ENCODE measurements at regions not wholly inside any gene's neighbourhood (a gene's known extent, or its start where the extent isn't known, plus 50 kb on each side); places are given as distances from the start of the nearest gene placed in this dataset.

DNA sequence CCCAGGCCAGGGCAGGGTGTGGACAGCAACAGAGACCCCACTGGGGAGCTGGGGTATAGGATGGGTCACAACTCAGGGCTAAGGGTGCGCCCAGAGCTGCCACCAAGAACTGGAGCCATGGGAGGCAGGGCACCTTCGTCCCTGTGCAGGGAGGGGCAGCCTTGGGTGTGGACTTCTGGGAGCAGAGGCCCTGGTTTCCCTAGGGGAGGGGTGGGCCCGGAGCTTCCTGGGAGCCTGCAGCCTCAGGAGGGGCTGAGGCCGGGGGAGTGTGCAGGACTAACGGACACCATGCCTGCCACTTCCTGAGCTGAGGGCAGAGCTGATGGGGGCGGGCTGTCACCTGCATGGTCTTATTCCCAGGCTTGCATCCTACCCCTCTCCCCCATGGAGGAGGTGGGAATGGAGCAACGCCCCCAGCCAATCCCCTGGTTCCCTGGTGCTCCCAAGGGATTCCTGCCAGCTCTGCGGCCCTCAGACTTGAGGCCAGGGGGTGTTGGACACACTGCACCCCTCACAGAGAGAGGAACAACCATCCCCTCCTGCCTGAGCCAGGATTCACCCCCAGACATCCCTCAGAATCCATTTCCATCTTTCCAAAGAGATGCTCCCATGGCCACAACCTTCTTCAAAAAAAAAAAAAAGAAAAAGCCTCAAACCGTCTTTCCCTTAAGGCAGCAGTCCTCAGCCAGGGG lies 225.7 kb downstream of the CTTN start:
- TF ChIP-seq, protein P1, sequence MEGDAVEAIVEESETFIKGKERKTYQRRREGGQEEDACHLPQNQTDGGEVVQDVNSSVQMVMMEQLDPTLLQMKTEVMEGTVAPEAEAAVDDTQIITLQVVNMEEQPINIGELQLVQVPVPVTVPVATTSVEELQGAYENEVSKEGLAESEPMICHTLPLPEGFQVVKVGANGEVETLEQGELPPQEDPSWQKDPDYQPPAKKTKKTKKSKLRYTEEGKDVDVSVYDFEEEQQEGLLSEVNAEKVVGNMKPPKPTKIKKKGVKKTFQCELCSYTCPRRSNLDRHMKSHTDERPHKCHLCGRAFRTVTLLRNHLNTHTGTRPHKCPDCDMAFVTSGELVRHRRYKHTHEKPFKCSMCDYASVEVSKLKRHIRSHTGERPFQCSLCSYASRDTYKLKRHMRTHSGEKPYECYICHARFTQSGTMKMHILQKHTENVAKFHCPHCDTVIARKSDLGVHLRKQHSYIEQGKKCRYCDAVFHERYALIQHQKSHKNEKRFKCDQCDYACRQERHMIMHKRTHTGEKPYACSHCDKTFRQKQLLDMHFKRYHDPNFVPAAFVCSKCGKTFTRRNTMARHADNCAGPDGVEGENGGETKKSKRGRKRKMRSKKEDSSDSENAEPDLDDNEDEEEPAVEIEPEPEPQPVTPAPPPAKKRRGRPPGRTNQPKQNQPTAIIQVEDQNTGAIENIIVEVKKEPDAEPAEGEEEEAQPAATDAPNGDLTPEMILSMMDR (IDR thresholded peaks at IDR 0.05; ENCODE audit: insufficient read depth, low read depth, low read length), result no peak
- no peak for TF ChIP-seq EZH2 (IDR thresholded peaks at IDR 0.05; ENCODE audit: insufficient read depth, low read length)
